Mesenchymal stem cell (in vitro differentiated cells and primary cell): ENCODE measurements at regions not wholly inside any gene's neighbourhood (a gene's known extent, or its start where the extent isn't known, plus 50 kb on each side); places are given as distances from the start of the nearest gene placed in this dataset.
"Not testable (repeated sequence)": the region's sequence is repeated elsewhere in the genome, so short reads cannot be mapped to it uniquely, and the experiment has no call there.

ENCODE experiments used
- DNase-seq: peaks from one replicate; pipeline ENCODE4 v3.0.0-alpha.2; 2013
- H2AFZ ChIP-seq: one replicate; pipeline ENCODE4 v1.6.1; 2013; ENCODE audit warnings: low read depth, mild to moderate bottlenecking, control low read depth, inconsistent platforms, low read length, moderate library complexity
- H2AK5ac ChIP-seq: 2 replicates; pipeline ENCODE4 v1.6.1; 2013; ENCODE audit warnings: low read length, moderate library complexity, mild to moderate bottlenecking, inconsistent platforms; ENCODE audit not compliant: severe bottlenecking
- H2BK120ac ChIP-seq: one replicate; pipeline ENCODE4 v1.6.1; 2013; ENCODE audit warnings: low read depth, mild to moderate bottlenecking, inconsistent platforms, low read length, moderate library complexity
- H2BK12ac ChIP-seq, 2 experiments: one replicate each; pipeline ENCODE4 v1.6.1; 2013; ENCODE audit warnings: inconsistent platforms in 2 of 2, low read length in 2 of 2, mild to moderate bottlenecking in 2 of 2, moderate library complexity in 2 of 2, control low read depth in 1 of 2
- H2BK15ac ChIP-seq: one replicate; pipeline ENCODE4 v1.6.1; 2013; ENCODE audit warnings: mild to moderate bottlenecking, low read depth, inconsistent platforms; ENCODE audit not compliant: poor library complexity, severe bottlenecking
- H2BK5ac ChIP-seq: 2 replicates; pipeline ENCODE4 v1.6.1; 2013; ENCODE audit warnings: low read depth, mild to moderate bottlenecking, low read length, control low read depth, inconsistent platforms; ENCODE audit not compliant: poor library complexity, severe bottlenecking
- H3K14ac ChIP-seq, 2 experiments: one replicate each; pipeline ENCODE4 v1.6.1; 2013; ENCODE audit warnings: inconsistent platforms in 2 of 2, low read length in 2 of 2, control low read depth in 1 of 2, mild to moderate bottlenecking in 1 of 2, moderate library complexity in 1 of 2
- H3K18ac ChIP-seq, 2 experiments: one replicate each; pipeline ENCODE4 v1.6.1; 2013; ENCODE audit warnings: inconsistent platforms in 2 of 2, low read length in 2 of 2, control low read depth in 1 of 2, low read depth in 1 of 2, mild to moderate bottlenecking in 1 of 2
- H3K23ac ChIP-seq, 2 experiments: one replicate each; pipeline ENCODE4 v1.6.1; 2013; ENCODE audit warnings: inconsistent platforms in 2 of 2, low read length in 2 of 2, mild to moderate bottlenecking in 2 of 2, moderate library complexity in 2 of 2, control low read depth in 1 of 2
- H3K27ac ChIP-seq: 2 replicates; pipeline ENCODE4 v1.5.1; 2013; ENCODE audit warnings: mild to moderate bottlenecking, moderate library complexity, low read length, control low read depth, inconsistent platforms; ENCODE audit not compliant: poor library complexity, severe bottlenecking
- H3K27me3 ChIP-seq, 2 experiments: 2 replicates each; pipeline versions ENCODE4 v1.6.1 to v1.7.0; 2013; ENCODE audit warnings: low read length in 2 of 2, mild to moderate bottlenecking in 2 of 2, moderate library complexity in 2 of 2, control low read depth in 1 of 2, inconsistent platforms in 1 of 2; ENCODE audit not compliant: control insufficient read depth in 1 of 2, insufficient read depth in 1 of 2
- H3K36me3 ChIP-seq, 2 experiments: 2 replicates each; pipeline versions ENCODE4 v1.6.1 to v1.7.0; 2013; ENCODE audit warnings: low read length in 2 of 2, control low read depth in 1 of 2, inconsistent platforms in 1 of 2, low read depth in 1 of 2, mild to moderate bottlenecking in 1 of 2; ENCODE audit not compliant: insufficient read depth in 2 of 2, control insufficient read depth in 1 of 2
- H3K4ac ChIP-seq, 2 experiments: one replicate each; pipeline ENCODE4 v1.6.1; 2013; ENCODE audit warnings: inconsistent platforms in 2 of 2, low read length in 2 of 2, mild to moderate bottlenecking in 2 of 2, moderate library complexity in 2 of 2, control low read depth in 1 of 2, low read depth in 1 of 2
- H3K4me1 ChIP-seq: 2 replicates; pipeline ENCODE4 v1.6.1; 2013; ENCODE audit warnings: low read depth, low read length, control low read depth; ENCODE audit not compliant: control insufficient read depth, insufficient read depth
- H3K4me2 ChIP-seq: 2 replicates; pipeline ENCODE4 v1.6.1; 2013; ENCODE audit warnings: low read length, mild to moderate bottlenecking, inconsistent platforms; ENCODE audit not compliant: poor library complexity, severe bottlenecking
- H3K4me3 ChIP-seq, 2 experiments: 2 replicates each; pipeline versions ENCODE4 v1.5.1 to v1.7.0; 2013; ENCODE audit warnings: low read length in 2 of 2, mild to moderate bottlenecking in 2 of 2, control low read depth in 1 of 2, low read depth in 1 of 2; ENCODE audit not compliant: insufficient read depth in 1 of 2
- H3K79me1 ChIP-seq: replicated peaks from 2 replicates; pipeline ENCODE4 v1.6.1; 2013; ENCODE audit warnings: mild to moderate bottlenecking, control low read depth, low read length, inconsistent platforms; ENCODE audit not compliant: poor library complexity, severe bottlenecking
- H3K9ac ChIP-seq: 2 replicates; pipeline ENCODE4 v1.7.0; 2013; ENCODE audit warnings: mild to moderate bottlenecking, low read length, moderate library complexity
- H3K9me3 ChIP-seq: 2 replicates; pipeline ENCODE4 v1.7.0; 2013; ENCODE audit warnings: mild to moderate bottlenecking, low read length; ENCODE audit not compliant: control insufficient read depth
- H4K8ac ChIP-seq: one replicate; pipeline ENCODE4 v1.6.1; 2013; ENCODE audit warnings: inconsistent platforms, mild to moderate bottlenecking, low read length, moderate library complexity
- H4K91ac ChIP-seq: one replicate; pipeline ENCODE4 v1.6.1; 2013; ENCODE audit warnings: mild to moderate bottlenecking, low read length, inconsistent platforms
- whole genome bisulfite sequencing: methylation state at CpG from one replicate; pipeline ENCODE4 v1.1.7; 2013; ENCODE audit warnings: mixed read lengths; 5-methylcytosine and 5-hydroxymethylcytosine counted together

- H3K4me1 ChIP-seq, H3K9me3 ChIP-seq, H3K4me3 ChIP-seq, H4K8ac ChIP-seq, H3K27ac ChIP-seq, H2AFZ ChIP-seq, H3K4ac ChIP-seq, H2BK5ac ChIP-seq, H4K91ac ChIP-seq, H3K36me3 ChIP-seq, DNase-seq, H2BK15ac ChIP-seq, H2BK120ac ChIP-seq, H2BK12ac ChIP-seq, H3K14ac ChIP-seq, H3K23ac ChIP-seq, H3K18ac ChIP-seq, H3K27me3 ChIP-seq, H3K4me2 ChIP-seq, H2AK5ac ChIP-seq, H3K79me1 ChIP-seq, H3K9ac ChIP-seq: not testable (repeated sequence)
- WGBS = 94% methylated on average over 32 of the region's 50 CpGs
Measured at GRCh38 chr12:127983213-127983791, 283.7 kb upstream of the TMEM132C start.

- Histone ChIP-seq H3K27me3 (no peaks in the 10 kb centered on the region), H2BK15ac (no peak overlapping the region), H3K23ac (no peak overlapping the region), H3K27ac (no peak overlapping the region), H2BK120ac (no peak overlapping the region), H3K4me1 (no peaks in the 10 kb centered on the region), H2AK5ac (no peak overlapping the region), H3K18ac (no peak overlapping the region), H3K4me3 (no peak overlapping the region), H3K9ac (no peak overlapping the region), H3K4ac (no peak overlapping the region), H3K4me2 (no peak overlapping the region), H4K91ac (no peak overlapping the region), H3K79me1 (no peaks in the 10 kb centered on the region), H4K8ac (no peak overlapping the region), H3K9me3 (no peaks in the 10 kb centered on the region), H3K36me3 (no peaks in the 10 kb centered on the region), H3K14ac (no peak overlapping the region), H2BK5ac (no peak overlapping the region), H2BK12ac (no peak overlapping the region), H2AFZ (no peak overlapping the region)
- 82% methylated on average over 10 of the region's 10 CpGs for WGBS
- no peak for DNase-seq
Measured at GRCh38 chr12:127984386-127985055, 282.4 kb upstream of the TMEM132C start.

- no peaks in the 10 kb centered on the region for H3K36me3 ChIP-seq
- no peak overlapping the region for H3K23ac ChIP-seq
- H4K8ac ChIP-seq = no peak overlapping the region
- H3K9me3 ChIP-seq = no peaks in the 10 kb centered on the region
- no peak overlapping the region for H2AFZ ChIP-seq
- H3K4me3 ChIP-seq = no peak overlapping the region
- H2BK5ac ChIP-seq = no peak overlapping the region
- H3K4ac ChIP-seq = no peak overlapping the region
- H2BK15ac ChIP-seq = no peak overlapping the region
- no peak overlapping the region for H3K14ac ChIP-seq
- no peaks in the 10 kb centered on the region for H3K4me1 ChIP-seq
- no peak overlapping the region for H3K18ac ChIP-seq
- no peak overlapping the region for H3K4me2 ChIP-seq
- H3K9ac ChIP-seq = no peak overlapping the region
- H2AK5ac ChIP-seq = no peak overlapping the region
- no peak overlapping the region for H2BK12ac ChIP-seq
- no peak overlapping the region for H4K91ac ChIP-seq
- no peaks in the 10 kb centered on the region for H3K79me1 ChIP-seq
- no peaks in the 10 kb centered on the region for H3K27me3 ChIP-seq
- DNase-seq = no peak
- H3K27ac ChIP-seq = no peak overlapping the region
- H2BK120ac ChIP-seq = no peak overlapping the region
- WGBS = 82% methylated on average over 10 of the region's 14 CpGs
Measured at GRCh38 chr12:127987199-127987901, 279.6 kb upstream of the TMEM132C start.

DNA sequence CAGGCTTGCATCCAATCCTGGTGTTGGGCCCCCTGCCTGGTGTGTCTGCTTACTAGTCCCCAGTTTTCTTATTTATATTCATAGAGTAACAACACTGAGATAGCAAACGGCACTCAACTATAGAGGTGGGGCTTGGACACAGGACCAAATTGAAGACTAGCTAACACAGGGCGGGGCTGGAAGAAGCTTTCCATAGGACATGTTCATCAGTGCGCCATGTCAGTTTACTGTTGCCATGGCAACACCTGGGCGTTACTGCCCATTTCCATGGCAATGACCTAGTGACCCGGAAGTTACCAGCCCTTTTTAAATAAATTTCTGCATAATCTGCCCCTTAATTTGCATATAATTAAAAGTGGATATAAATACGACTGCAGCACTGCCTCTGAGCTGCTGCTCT is 275.5 kb upstream of the TMEM132C start:
- no peak overlapping the region for H2AFZ ChIP-seq
- no peaks in the 10 kb centered on the region for H3K9me3 ChIP-seq
- H3K9ac ChIP-seq = no peak overlapping the region
- H3K4me3 ChIP-seq = no peak overlapping the region
- no peaks in the 10 kb centered on the region for H3K79me1 ChIP-seq
- 74% methylated on average over 5 of the region's 6 CpGs for WGBS
- H3K4me2 ChIP-seq = no peak overlapping the region
- H3K36me3 ChIP-seq = no peaks in the 10 kb centered on the region
- H3K4ac ChIP-seq = no peak overlapping the region
- H2BK15ac ChIP-seq = no peak overlapping the region
- H2AK5ac ChIP-seq = no peak overlapping the region
- H2BK12ac ChIP-seq = no peak overlapping the region
- H3K23ac ChIP-seq = no peak overlapping the region
- H4K91ac ChIP-seq = no peak overlapping the region
- no peak overlapping the region for H2BK120ac ChIP-seq
- no peak overlapping the region for H3K14ac ChIP-seq
- H4K8ac ChIP-seq = no peak overlapping the region
- H3K18ac ChIP-seq = no peak overlapping the region
- no peak overlapping the region for H2BK5ac ChIP-seq
- H3K4me1 ChIP-seq = no peaks in the 10 kb centered on the region
- no peak overlapping the region for H3K27ac ChIP-seq
- DNase-seq = no peak
- H3K27me3 ChIP-seq = peaks cover 0 to 4% of the 10 kb centered on the region in 2 experiments
